ENCODE measurements at regions not wholly inside any gene's neighbourhood (a gene's known extent, or its start where the extent isn't known, plus 50 kb on each side); places are given as distances from the start of the nearest gene placed in this dataset.

DNA sequence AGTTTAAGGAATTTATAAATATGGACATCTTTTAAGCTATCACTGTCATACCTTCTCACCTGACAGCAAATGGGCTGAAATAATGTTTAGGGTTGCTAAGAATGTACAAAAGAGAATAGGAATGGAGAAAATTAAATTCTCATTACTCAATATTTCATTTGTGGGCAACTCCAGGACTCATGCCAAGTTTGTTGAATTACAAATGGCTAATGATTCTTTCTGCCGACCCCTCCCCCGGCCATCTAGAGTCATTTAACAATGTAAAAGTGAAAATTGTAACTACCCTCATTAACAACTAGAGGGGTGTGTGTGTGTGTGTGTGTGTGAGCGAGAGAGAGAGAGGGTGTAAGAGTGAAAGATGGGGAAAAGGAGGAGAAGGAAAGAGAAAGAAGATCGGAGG lies 708.5 kb upstream of the FAM98A start:
- Histone ChIP-seq H3K36me3 (no peaks in the 10 kb centered on the region), H3K4me3 (no peak overlapping the region), H3K27me3 (no peaks in the 10 kb centered on the region), H3K4me1 (no peaks in the 10 kb centered on the region), H3K9me3 (no peaks in the 10 kb centered on the region), H3K27ac (no peak overlapping the region)
- no peak for DNase-seq (ENCODE audit: low spot score in 2 of 2)
- no peak for TF ChIP-seq CTCF (IDR thresholded peaks at IDR 0.05)
- TF ChIP-seq POLR2A (IDR thresholded peaks at IDR 0.05) = no peak
- no peak for TF ChIP-seq EP300 (IDR thresholded peaks at IDR 0.05)
- WGBS, 2 donors = 64 to 80% methylated on average over 4 of the region's 4 CpGs

GRCh38 chr2:34306745-34307144 lies 707.6 kb upstream of the FAM98A start:
- no peaks in the 10 kb centered on the region for H3K27me3 ChIP-seq
- H3K4me3 ChIP-seq = no peak overlapping the region
- H3K27ac ChIP-seq = no peak overlapping the region
- H3K4me1 ChIP-seq = no peaks in the 10 kb centered on the region
- no peaks in the 10 kb centered on the region for H3K36me3 ChIP-seq
- H3K9me3 ChIP-seq = no peaks in the 10 kb centered on the region
- TF ChIP-seq EP300 (IDR thresholded peaks at IDR 0.05) (no peak), POLR2A (IDR thresholded peaks at IDR 0.05) (no peak), CTCF (IDR thresholded peaks at IDR 0.05) (no peak)
- DNase-seq (ENCODE audit: low spot score in 2 of 2) = no peak

- no peak for DNase-seq (ENCODE audit: low spot score in 2 of 2)
- Histone ChIP-seq H3K9me3 (no peaks in the 10 kb centered on the region), H3K4me1 (no peaks in the 10 kb centered on the region), H3K27ac (no peak overlapping the region), H3K27me3 (no peaks in the 10 kb centered on the region), H3K36me3 (no peaks in the 10 kb centered on the region), H3K4me3 (no peak overlapping the region)
- 48 to 58% methylated on average over 3 of the region's 3 CpGs for WGBS, 2 donors
- TF ChIP-seq CTCF (IDR thresholded peaks at IDR 0.05) (no peak), EP300 (IDR thresholded peaks at IDR 0.05) (no peak), POLR2A (IDR thresholded peaks at IDR 0.05) (no peak)
These were observed 706.5 kb upstream of the FAM98A start for GRCh38 chr2:34305587-34305986.

DNA sequence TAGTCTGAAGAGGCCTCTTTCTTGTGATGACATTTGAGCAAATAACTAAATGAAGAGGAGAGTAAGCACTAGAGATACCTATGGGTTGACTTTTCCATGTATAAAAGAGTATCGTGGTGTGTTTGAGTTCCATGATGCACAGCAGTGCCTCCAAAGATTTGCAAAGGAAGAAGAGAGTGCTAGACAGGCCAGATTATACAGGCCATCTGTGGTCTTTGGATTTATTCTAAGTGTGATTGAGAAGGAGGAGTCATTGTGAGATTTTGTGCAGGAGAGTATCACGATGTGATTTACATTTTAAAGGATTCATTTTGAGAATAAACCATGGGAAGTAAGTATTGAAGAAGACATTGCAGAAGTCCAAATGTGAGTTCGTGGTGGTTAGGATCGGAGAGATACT lies 695.9 kb upstream of the FAM98A start:
- WGBS, 2 donors = 89 to 90% methylated on average over 4 of the region's 4 CpGs
- H3K27me3 ChIP-seq = no peaks in the 10 kb centered on the region
- no peaks in the 10 kb centered on the region for H3K9me3 ChIP-seq
- no peaks in the 10 kb centered on the region for H3K36me3 ChIP-seq
- TF ChIP-seq CTCF (IDR thresholded peaks at IDR 0.05) = no peak
- no peak for TF ChIP-seq POLR2A (IDR thresholded peaks at IDR 0.05)
- TF ChIP-seq EP300 (IDR thresholded peaks at IDR 0.05) = no peak
- no peak overlapping the region for H3K4me3 ChIP-seq
- H3K27ac ChIP-seq = no peak overlapping the region
- no peak for DNase-seq (ENCODE audit: low spot score in 2 of 2)
- H3K4me1 ChIP-seq = no peaks in the 10 kb centered on the region

DNA sequence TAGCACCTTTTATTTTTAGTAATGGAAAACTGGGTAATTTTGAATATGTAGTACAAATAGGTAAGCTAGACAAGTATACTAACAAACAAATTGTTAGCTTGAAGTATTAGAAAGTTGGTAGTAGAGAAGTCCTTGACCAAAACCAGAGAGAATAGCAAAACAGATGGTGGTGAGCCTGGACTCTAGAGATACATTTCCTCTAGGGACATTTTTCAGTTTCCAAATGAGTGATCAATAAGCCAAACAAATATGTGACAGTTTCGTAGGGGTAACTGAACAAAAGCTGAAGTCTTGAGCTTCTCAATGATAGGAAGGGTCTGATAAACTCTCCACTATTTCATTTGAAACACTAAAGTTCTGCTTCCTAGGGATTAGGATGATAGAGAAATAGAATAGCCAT lies 692.0 kb upstream of the FAM98A start:
- 71 to 80% methylated on average over 1 of the region's 1 CpG for WGBS, 2 donors
- no peak overlapping the region for H3K4me3 ChIP-seq
- no peaks in the 10 kb centered on the region for H3K4me1 ChIP-seq
- no peaks in the 10 kb centered on the region for H3K9me3 ChIP-seq
- DNase-seq (ENCODE audit: low spot score in 2 of 2) = no peak
- no peaks in the 10 kb centered on the region for H3K27me3 ChIP-seq
- no peaks in the 10 kb centered on the region for H3K36me3 ChIP-seq
- no peak for TF ChIP-seq CTCF (IDR thresholded peaks at IDR 0.05)
- TF ChIP-seq EP300 (IDR thresholded peaks at IDR 0.05) = no peak
- TF ChIP-seq POLR2A (IDR thresholded peaks at IDR 0.05) = no peak
- H3K27ac ChIP-seq = no peak overlapping the region

Measured in tibial nerve (tissue), 4 donors.